GM21526 (cell line): ENCODE measurements at regions not wholly inside any gene's neighbourhood (a gene's known extent, or its start where the extent isn't known, plus 50 kb on each side); places are given as distances from the start of the nearest gene placed in this dataset.

Experiments used
- ATAC-seq: cut with Tn5 transposase; IDR thresholded peaks from one replicate; pipeline ENCODE4 v1.9.1; 2021; ENCODE audit warnings: moderate library complexity; ENCODE audit not compliant: unreplicated experiment, low FRiP score

- ATAC-seq: no peak
Observed at GRCh38 chr13:70714993-70715392, 606.7 kb upstream of the KLHL1 start.

GRCh38 chr13:70708775-70709174 lies 600.5 kb upstream of the KLHL1 start:
- no peak for ATAC-seq

GRCh38 chr13:70703755-70704154 lies 595.5 kb upstream of the KLHL1 start:
- no peak for ATAC-seq

GRCh38 chr13:70694996-70695715 lies 586.9 kb upstream of the KLHL1 start:
- no peak for ATAC-seq

GRCh38 chr13:70668983-70669382 lies 560.7 kb upstream of the KLHL1 start:
- ATAC-seq: no peak

- no peak for ATAC-seq
Observed at GRCh38 chr13:70668293-70668692, 560.0 kb upstream of the KLHL1 start.

GRCh38 chr13:70666883-70667556 lies 558.8 kb upstream of the KLHL1 start:
- ATAC-seq: no peak

GRCh38 chr13:70662231-70662940 lies 554.1 kb upstream of the KLHL1 start:
- no peak for ATAC-seq

- no peak for ATAC-seq
Observed at GRCh38 chr13:70644052-70644451, 535.8 kb upstream of the KLHL1 start.

- no peak for ATAC-seq
Observed at GRCh38 chr13:70634893-70635292, 526.6 kb upstream of the KLHL1 start.

GRCh38 chr13:70630247-70630646 lies 522.0 kb upstream of the KLHL1 start:
- ATAC-seq: no peak

- peak; percentile 65 for ATAC-seq
Observed at GRCh38 chr13:70623239-70623638, 515.0 kb upstream of the KLHL1 start.

- ATAC-seq: no peak
Observed at GRCh38 chr13:70622796-70623195, 514.5 kb upstream of the KLHL1 start.

- no peak for ATAC-seq
Observed at GRCh38 chr13:70619936-70620335, 511.7 kb upstream of the KLHL1 start.

GRCh38 chr13:70616847-70617246 lies 508.6 kb upstream of the KLHL1 start:
- ATAC-seq: no peak

- ATAC-seq: no peak
Observed at GRCh38 chr13:70613295-70613694, 505.0 kb upstream of the KLHL1 start.

GRCh38 chr13:70612881-70613280 lies 504.6 kb upstream of the KLHL1 start:
- ATAC-seq: no peak

GRCh38 chr13:70604448-70604847 lies 496.2 kb upstream of the KLHL1 start:
- ATAC-seq: no peak

- no peak for ATAC-seq
Observed at GRCh38 chr13:70593716-70594115, 485.5 kb upstream of the KLHL1 start.

GRCh38 chr13:70585109-70585508 lies 476.9 kb upstream of the KLHL1 start:
- ATAC-seq: no peak

GRCh38 chr13:70580825-70581224 lies 472.6 kb upstream of the KLHL1 start:
- no peak for ATAC-seq

- ATAC-seq: no peak
Observed at GRCh38 chr13:70579941-70580340, 471.7 kb upstream of the KLHL1 start.
